ENCODE measurements at regions not wholly inside any gene's neighbourhood (a gene's known extent, or its start where the extent isn't known, plus 50 kb on each side); places are given as distances from the start of the nearest gene placed in this dataset.
"Not testable (repeated sequence)": the region's sequence is repeated elsewhere in the genome, so short reads cannot be mapped to it uniquely, and the experiment has no call there.

DNA sequence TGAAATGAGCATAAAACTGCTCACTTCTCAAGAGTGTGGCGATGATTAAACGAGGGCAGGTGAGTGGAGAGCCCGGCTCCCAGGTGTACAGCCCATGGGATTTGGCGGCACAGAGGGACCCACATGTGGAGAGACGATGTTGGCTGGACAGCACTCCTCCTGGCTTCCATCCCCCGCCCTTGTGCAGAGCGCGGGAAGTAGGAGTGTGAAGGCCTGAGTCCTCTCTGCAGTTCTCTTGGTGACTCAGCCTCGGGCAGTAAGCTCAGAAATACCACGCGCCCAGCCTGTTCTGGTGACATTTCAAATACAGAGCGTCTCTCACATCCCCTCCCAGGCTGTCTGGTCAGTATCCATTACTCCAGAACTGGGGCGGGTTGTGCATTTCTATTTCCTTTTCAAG, 94.2 kb upstream of the SRSF6 start:
- DNase-seq = peak; percentile 24

DNA sequence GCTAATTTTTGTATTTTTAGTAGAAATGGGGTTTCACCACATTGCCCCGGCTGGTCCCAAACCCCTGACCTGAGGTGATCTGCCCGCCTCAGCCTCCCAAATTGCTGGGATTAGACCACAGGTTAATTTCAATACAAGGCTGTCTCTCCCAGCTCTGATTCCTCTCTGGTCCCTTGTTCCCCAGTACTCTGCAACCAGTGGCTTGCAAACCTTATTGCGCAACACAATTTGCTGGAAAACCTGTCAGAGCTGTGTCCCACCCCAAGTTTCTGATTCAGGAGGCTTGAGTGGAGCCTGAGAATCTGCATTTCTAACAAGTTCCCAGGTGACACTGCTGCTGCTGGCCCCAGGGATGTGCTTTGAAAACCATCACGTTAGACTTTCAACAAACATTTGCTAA, 96.2 kb upstream of the SRSF6 start:
- DNase-seq = no peak

DNA sequence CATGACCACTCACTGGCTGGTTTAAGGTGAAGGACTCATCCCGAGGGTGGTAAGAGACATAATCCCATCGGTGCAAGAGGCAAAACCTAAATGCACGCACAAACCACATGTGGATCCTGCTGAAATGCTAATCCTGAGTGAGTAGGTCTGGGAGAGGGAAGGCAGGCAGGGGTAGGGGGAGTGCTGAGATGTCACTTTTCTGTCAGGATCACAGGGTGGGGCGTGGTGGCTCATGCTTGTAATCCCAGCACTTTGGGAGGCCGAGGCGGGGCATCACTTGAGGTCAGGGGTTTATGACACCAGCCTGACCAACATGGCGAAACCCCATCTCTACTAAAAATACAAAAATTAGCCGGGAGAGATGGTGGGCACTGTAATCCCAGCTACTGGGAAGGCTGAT, 97.7 kb upstream of the SRSF6 start:
- DNase-seq = no peak

GRCh38 chr20:43358811-43359210, 98.9 kb upstream of the SRSF6 start:
- DNase-seq = no peak

DNA sequence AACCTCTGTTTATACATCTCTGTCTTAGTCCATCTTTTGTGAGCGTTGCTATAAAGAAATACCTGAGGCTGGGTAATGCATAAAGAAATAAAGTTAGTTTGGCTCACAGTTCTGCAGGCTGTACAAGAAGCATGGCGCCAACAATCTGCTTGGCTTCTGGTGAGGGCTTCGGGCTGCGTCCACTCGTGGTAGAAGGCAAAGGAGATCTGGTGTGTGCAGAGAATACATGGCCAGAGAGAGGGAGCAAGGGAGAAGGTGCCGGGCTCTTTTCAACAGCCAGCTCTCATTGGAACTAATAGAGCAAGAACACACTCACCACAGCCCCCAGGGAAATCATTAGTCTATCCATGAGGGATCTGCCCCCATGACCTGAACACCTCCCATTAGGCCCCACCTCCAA, 100.3 kb upstream of the SRSF6 start:
- no peak for DNase-seq

DNA sequence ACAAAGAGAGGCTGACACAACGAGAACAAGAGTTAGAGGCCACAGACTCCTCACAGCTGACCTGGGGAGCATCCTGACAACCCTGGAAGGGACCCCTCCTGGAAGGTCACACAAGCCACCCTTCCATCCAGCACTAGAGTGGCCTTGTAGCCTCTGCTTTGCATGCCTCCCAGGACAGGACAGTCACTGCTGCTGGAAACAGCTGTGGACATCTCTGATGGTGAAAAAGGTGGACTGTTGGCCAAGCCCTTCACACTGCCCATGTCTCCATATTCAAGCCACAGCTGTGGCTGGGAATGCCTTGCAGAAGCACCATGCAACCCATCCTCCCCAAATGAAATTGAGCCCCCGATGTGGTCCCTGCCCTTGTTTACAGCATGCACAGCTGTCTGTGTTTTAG, 102.1 kb upstream of the SRSF6 start:
- no peak for DNase-seq

- no peak for DNase-seq
These were observed 104.7 kb upstream of the SRSF6 start for GRCh38 chr20:43352996-43353395.

GRCh38 chr20:43350694-43351093, 107.0 kb upstream of the SRSF6 start:
- not testable (repeated sequence) for DNase-seq

GRCh38 chr20:43349841-43350240, 107.9 kb upstream of the SRSF6 start:
- DNase-seq = no peak

DNA sequence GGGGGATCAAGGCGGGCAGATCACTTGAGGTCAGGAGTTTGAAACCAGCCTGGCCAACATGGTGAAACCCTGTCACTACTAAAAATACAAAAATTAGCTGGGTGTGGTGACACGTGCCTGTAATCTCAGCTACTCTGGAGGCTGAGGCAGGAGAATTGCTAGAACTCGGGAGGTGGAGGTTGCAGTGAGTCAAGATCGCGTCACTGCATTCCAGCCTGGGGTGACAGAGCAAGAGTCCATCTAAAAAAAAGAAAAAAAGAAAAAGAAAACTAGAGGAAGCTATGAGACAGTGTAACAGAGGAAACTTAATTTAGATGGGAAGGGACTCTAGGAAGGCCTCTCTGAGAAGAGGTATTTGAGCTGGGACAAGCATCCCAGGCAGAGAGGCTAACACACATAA, 109.9 kb upstream of the SRSF6 start:
- not testable (repeated sequence) for DNase-seq

- DNase-seq = no peak
These were observed 112.0 kb upstream of the SRSF6 start for GRCh38 chr20:43345676-43346075.

- no peak for DNase-seq
These were observed 116.2 kb upstream of the SRSF6 start for GRCh38 chr20:43341511-43341910.

GRCh38 chr20:43337036-43337435, 120.7 kb upstream of the SRSF6 start:
- DNase-seq = no peak

GRCh38 chr20:43334080-43334479, 123.6 kb upstream of the SRSF6 start:
- DNase-seq = no peak

DNA sequence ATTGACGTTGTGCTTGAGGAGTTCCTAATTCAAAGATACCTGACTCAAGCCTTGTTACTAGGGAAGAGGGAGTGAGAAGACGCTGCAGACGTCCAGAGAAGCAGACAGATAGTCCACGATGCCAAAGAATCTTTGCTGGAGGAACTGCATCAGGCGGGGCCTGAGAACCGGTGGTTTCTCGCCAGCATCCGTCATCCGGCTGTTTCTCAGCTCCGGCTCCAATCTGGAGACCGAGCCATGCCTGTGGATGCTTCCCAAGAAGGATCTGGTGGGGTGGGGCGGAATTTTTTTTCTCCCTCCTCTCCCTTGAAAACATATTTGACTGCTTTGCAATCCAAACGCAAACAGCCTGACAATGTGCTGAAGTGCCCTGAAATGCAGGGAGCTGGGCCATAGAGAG, 125.8 kb upstream of the SRSF6 start:
- no peak for DNase-seq

DNA sequence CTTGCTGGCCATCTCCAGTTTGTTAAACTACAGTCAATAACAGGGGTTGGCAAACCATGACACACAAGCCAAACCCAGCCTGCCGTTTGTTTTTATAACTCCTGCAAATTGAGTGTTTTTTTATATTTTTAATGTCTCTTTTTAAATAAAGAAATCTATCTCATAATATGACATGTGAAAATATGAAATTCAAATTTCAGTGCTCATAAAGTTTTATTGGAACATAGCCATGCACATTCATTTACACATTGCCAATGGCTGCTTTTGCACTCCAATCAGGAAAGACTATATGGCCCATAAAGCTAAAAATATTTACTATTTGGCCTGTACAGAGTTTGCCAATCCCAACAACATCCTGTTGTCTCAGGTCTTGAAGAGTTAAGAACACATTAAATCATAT, 129.0 kb upstream of the SRSF6 start:
- DNase-seq = no peak

DNA sequence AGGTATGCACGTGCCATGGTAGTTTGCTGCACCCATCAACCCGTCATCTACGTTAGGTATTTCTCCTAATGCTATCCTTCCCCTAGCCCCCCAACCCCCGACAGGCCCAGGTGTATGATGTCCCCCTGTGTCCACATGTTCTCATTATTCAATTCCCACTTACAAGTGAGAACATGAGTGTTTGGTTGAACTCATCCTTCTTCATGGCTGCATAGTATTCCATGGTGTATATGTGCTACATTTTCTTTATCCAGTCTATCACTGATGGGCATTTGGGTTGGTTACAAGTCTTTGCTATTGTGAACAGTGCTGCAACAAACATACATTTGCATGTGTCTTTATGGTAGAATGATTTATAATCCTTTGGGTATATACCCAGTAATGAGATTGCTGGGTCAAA, 130.5 kb upstream of the SRSF6 start:
- not testable (repeated sequence) for DNase-seq

DNA sequence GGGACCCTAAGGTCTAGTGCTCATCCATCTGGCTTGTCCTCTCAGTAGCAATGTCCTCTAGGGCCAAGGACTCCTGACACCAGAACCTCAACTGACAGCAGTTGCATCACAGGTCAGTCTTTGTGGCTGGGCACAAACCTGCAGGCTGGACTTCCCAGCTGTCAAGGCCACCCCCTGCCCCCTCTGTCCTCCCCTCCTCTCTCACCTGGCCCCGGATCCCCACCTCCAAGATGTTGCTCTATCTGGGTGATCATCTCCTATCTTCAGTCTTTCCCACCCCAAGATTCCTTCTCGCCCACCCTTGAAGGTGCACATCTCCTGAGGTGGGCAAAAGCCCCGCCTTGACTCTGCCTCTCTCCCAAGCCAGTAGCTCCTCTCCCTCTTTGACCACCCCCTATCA, 131.8 kb upstream of the SRSF6 start:
- DNase-seq = no peak

DNA sequence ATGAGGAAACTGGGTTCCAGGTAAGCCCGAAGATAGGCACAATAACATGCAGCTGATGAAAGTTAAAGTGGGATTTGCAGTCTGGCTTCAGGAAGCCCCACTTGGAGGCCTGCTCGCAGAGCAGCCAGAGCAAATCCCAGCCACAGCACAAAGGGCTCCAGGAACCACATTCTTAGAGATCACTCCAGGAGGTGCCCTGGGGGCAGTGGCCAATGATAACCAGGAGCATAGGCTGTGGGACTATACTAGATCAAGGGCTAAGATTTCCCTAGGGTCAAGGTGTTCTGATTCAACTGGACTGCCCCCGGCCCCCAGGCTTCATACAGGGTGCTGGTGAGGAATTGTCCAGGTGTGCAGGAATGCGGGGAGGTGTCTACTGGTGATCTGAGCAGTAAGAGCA, 133.9 kb upstream of the PTPRT start:
- no peak for DNase-seq

- peak; percentile 45 for DNase-seq
These were observed 133.1 kb upstream of the PTPRT start for GRCh38 chr20:43322851-43323250.

- DNase-seq = no peak
These were observed 130.8 kb upstream of the PTPRT start for GRCh38 chr20:43320536-43320935.

DNA sequence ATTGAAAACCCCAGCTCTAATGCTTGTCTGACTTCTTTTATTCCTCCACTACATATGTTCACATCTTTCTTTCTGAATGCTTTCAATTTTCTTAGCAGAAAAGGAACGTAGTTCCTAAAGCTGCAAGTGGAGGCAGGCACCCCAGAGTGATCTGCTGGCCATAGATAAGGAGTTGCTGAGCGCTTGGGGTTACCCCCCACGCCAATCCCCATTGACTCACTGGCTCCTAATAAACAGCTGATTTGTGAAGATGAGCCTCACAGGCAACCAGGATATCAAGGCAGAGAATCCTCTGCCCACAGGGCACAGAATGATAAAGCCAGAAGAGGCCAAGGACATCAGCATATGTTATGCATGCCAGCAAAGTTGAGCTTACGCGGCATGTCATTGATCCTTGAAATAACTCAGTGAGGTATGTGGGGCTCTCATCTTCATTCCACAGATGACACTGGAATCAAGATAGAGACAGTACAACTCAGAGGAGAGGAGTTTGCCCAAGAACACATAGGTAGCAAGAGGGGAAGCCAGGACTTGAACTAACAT, 129.1 kb upstream of the PTPRT start:
- DNase-seq = no peak

GRCh38 chr20:43316271-43316670, 126.6 kb upstream of the PTPRT start:
- DNase-seq = no peak

DNA sequence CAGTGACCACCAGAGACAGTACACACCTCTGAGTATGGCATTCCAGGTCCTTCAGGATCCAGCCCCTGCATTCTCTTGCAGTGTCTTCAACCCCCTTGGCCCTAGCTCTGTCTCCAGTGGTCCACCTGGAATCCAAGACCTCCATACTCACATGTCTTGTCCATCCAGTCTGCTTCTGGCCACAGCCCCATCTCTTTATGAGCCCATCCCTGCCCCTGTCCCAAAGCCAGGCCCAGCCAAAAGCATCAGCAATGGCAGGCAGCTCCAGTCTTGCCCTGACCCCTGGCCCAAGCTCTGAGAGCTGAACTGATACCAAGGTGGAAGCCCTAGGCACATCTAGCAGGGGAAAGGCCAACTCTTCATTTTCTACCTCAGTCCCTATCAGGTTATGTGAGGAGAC, 119.6 kb upstream of the PTPRT start:
- DNase-seq = no peak

GRCh38 chr20:43306837-43307236, 117.1 kb upstream of the PTPRT start:
- DNase-seq = no peak

GRCh38 chr20:43305749-43306148, 116.0 kb upstream of the PTPRT start:
- no peak for DNase-seq

All from fibroblast of skin of right biceps (primary cell).